Endothelial cell of umbilical vein (primary cell): ENCODE measurements at regions not wholly inside any gene's neighbourhood (a gene's known extent, or its start where the extent isn't known, plus 50 kb on each side); places are given as distances from the start of the nearest gene placed in this dataset.

Source experiments
- CTCF ChIP-seq, 2 donors: IDR thresholded peaks; 1 replicate in 1 of 2; 2 replicates in 1 of 2; pipeline ENCODE4 v1.5.1; 2011; ENCODE audit warnings: low read length in 2 of 2, mild to moderate bottlenecking in 2 of 2, moderate library complexity in 2 of 2, control low read depth in 1 of 2, inconsistent platforms in 1 of 2, low read depth in 1 of 2; ENCODE audit not compliant: insufficient read depth in 1 of 2; ENCODE audit errors: extremely low read depth in 1 of 2
- EZH2 ChIP-seq: IDR thresholded peaks from 2 replicates; pipeline ENCODE4 v1.6.1; 2012; ENCODE audit warnings: borderline replicate concordance, low read depth, mild to moderate bottlenecking, moderate library complexity, low read length, inconsistent platforms; ENCODE audit not compliant: severe bottlenecking
- JUN ChIP-seq: IDR thresholded peaks from 2 replicates; pipeline ENCODE4 v1.6.1; 2011; ENCODE audit warnings: borderline replicate concordance, low read depth; ENCODE audit not compliant: insufficient read length, insufficient read depth
- POLR2A ChIP-seq: IDR thresholded peaks from 2 replicates; pipeline ENCODE4 v1.6.1; 2012; ENCODE audit warnings: low read depth, mild to moderate bottlenecking, control low read depth, low read length
- POLR2AphosphoS5 ChIP-seq: IDR thresholded peaks from 2 replicates; pipeline ENCODE4 v1.6.1; 2012; ENCODE audit warnings: low read depth, mild to moderate bottlenecking, control low read depth, low read length, moderate library complexity; ENCODE audit not compliant: insufficient read depth

GRCh38 chr11:23353611-23354010, 493.3 kb upstream of the CCDC179 start:
- TF ChIP-seq CTCF (IDR thresholded peaks at IDR 0.05; ENCODE audit: extremely low read depth in 1 of 2, insufficient read depth in 1 of 2, low read depth in 1 of 2, low read length in 2 of 2) (no peak), POLR2A (no peak), EZH2 (no peak), JUN (no peak), POLR2AphosphoS5 (no peak)
